ENCODE measurements at regions not wholly inside any gene's neighbourhood (a gene's known extent, or its start where the extent isn't known, plus 50 kb on each side); places are given as distances from the start of the nearest gene placed in this dataset.

- TF ChIP-seq CTCF (IDR thresholded peaks at IDR 0.05; ENCODE audit: low read depth, low read length, poor library complexity, severe bottlenecking) (no peak), EZH2phosphoT487 (IDR thresholded peaks at IDR 0.05; ENCODE audit: borderline replicate concordance, low read length) (no peak)
Observed at GRCh38 chr7:149713731-149714068, 59.7 kb downstream of the ZNF467 start.
